GM18861 (cell line): ENCODE measurements at regions not wholly inside any gene's neighbourhood (a gene's known extent, or its start where the extent isn't known, plus 50 kb on each side); places are given as distances from the start of the nearest gene placed in this dataset.
"Not testable (repeated sequence)": the region's sequence is repeated elsewhere in the genome, so short reads cannot be mapped to it uniquely, and the experiment has no call there.

Experiments used
- ATAC-seq: cut with Tn5 transposase; IDR thresholded peaks from one replicate; pipeline ENCODE4 v1.9.1; 2021; ENCODE audit not compliant: unreplicated experiment

DNA sequence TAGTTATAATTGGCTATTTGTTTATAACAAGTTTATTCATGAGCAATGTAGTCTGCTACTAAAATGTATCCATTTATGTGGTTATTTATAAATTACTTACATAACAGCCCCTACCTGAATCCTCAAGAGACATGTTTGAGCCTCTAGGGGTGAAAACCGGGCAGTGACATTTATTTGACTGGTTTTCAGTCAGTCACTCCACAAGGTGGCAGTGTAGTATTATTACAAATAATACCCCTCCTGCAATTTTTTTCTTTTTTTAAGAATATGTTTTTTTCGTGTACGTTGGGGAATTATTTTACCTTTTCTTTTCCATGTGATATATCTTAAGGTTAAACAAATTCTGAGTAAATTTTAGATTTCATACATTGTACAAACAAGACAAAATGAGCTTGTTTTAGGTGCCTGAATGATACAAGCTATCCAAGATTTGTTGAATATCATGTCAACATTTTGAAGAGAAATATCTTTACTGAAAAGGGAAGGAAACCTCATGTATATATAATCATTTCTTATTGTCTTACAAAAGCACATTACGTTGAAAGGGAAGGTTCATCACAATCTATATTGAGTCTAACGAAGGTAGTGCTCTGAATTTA is 598.7 kb upstream of the TECRL start:
- no peak for ATAC-seq

DNA sequence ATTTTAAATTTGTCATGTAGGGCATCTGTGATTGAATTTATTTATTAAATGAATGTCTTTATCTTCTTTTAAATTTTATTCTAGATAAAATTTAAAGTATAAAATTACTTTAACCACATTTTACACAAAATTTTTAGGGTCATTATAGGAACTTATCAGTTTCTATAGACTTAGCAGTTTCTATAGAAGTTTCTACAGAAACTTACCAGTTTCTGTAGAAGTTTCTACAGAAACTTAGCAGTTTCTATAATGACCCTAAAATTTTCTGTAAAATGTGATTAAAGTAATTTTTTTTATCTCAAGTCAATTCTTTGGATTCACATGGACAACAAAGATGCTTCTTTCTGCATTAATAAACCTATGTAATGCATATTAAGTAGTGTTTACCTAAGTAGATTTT is 565.9 kb upstream of the TECRL start:
- ATAC-seq = no peak

DNA sequence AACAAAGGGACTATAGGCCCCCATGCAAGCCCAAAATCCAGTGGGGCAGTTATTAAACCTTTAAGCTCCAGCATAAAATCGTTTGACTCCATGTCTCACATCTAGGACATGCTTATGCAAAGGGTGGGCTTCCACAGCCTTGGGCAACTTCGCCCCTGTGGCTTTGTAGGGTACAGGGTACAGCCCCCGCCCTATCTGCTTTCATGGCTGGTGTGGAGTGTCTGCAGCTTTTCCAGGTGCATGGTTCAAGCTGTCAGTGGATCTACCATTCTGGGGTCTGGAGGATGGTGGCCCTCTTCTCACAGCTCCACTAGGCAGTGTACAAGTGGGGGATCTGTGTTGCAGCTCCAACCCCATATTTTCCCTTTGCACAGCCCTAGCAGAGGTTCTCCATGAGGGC is 559.8 kb upstream of the TECRL start:
- no peak for ATAC-seq

DNA sequence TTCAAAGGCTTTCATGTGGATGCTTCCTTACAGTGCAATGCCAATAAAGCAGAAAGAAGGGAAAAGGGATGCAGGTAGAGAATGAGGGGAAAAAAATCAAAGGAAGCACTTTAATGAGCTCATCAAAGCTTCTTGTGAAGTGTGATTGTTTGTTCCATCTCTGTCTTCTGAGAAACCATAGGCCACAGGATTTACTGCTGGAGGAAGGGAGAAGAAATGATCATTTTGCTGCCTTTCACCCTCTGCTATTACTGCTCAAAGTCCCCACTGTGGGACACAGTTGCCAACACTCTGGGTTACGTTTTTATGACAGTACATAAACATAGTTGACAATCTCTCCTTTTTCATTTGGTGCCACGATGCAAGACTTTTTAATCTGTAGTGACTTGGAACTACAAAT is 558.0 kb upstream of the TECRL start:
- ATAC-seq = no peak

DNA sequence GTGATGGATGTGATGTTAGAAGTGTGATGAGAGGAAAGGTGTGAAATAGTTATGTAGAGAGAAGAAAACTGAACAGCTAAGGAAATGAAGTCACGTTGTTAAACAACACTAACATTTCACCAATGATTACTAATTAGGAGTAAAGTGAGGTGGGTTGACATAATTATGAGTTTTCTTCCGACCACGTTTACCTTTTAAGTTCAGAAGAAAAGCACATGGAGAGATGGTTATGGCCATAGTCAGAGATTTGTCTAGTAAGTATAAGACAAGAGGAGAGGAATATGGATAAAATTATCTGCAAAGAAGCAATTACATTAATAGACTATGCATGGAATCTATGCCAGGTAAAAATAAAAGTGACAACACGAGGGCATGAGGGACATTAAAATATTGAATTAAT is 551.3 kb upstream of the TECRL start:
- no peak for ATAC-seq

DNA sequence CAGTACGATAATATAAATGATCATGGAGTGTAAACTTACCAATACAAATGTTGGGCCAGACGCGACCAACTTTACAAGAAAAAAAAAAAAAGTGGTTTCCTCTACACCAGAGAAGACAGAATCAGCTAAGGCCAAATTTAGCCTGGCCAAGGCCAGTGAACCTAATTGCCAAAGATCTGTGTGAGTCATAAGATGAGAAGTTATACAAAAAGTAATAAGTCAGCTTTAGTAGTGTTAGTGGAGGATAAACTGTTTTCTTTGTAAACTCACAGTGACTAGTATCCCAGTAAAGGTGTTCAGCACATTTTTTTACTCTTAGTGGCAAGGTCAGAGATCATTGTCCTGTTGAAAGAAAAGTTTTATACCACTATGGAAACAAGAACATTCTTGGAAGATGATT is 531.4 kb upstream of the TECRL start:
- no peak for ATAC-seq

DNA sequence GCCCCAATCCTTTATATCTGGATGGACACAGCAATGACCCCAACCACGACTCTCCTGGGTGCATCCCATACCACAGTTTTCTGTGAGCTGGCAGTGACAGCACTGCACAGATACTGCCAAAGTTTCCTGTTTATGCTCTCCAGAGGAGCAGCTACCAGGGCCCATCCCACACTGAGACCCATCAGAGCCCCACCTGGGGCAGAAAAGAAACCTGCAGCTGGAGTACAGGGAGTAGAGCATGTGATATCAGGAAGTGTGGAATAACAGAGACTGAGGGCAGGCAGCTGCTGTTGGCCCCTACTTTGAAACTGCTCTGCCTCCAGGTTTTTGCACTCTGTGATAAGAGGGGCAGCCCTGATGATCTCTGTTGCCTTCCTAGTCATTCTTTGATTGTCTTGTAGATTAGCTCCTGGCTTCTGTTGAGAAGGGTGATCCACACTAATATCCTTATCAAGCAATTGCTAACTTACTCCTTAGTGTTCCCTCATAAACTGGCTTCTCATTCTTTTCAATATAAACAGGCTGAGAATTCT is 526.3 kb upstream of the TECRL start:
- ATAC-seq = no peak

DNA sequence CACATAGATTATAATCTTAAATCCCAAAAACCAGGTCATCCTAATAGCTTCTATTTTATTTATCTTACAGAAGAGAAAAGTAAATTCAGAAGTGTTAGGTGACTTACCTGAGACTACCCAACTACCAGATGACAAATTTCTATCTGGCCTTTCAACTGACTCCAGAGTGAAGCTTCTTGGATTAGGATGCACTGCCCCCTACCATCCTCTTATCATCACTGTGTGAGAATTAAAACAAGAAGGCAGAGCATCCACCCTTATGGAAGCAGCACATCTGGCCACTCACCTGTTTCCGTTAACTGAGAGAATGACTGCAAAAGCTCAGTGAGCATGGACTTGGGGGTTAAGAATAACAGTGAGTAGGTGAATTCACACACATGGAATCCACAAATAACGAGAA is 502.6 kb upstream of the TECRL start:
- no peak for ATAC-seq

DNA sequence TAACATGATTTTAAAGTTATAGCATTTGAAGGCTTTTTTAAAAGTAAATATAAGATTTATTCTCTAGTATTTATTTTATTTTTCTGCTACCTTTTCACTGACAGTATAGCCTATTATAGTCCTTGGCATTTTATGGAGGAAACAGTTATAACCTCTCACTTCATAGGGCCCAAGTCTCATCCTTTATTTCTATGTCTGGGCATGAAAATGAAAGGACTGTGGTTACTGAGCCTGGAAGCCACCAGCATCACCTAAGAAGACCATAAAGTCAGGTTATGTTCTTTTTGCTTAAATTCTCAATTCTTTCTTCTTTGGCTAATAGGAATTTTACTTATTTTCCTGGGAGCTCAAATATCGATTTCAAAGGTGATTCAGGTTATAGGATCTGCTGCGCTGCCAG is 494.7 kb upstream of the TECRL start:
- no peak for ATAC-seq

DNA sequence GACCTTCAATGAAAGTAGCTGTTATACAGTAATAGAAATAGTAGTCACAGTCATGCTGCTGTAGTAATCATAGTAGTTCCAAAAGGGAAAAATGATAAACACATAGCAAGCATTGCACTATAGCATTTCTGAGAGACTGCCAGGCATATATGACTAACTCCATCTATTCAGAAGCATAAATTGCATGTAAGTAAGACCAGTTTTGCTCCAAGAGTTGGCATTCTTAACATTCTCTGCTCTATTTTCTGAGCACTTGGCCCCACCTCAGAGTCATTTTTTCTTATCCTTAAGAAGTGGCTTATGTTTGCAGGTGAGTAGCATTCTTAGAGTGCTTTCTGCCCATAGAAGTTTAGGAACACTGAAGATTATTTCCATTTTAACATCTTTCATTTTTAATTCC is 490.3 kb upstream of the TECRL start:
- ATAC-seq = no peak

DNA sequence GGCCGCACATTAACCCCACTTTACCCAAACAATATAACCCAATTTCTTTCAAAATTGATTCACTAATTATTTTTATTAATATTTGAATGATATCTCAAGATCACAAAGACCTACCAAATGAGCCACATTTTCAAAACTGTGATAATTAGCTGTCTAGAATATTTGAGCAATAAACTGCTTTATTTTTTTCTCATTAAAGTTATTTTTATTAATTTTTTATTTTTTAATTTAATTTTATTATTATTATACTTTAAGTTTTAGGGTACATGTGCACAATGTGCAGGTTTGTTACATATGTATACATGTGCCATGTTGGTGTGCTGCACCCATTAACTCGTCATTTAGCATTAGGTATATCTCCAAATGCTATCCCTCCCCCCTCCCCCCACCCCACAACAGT is 489.8 kb upstream of the TECRL start:
- ATAC-seq = not testable (repeated sequence)

DNA sequence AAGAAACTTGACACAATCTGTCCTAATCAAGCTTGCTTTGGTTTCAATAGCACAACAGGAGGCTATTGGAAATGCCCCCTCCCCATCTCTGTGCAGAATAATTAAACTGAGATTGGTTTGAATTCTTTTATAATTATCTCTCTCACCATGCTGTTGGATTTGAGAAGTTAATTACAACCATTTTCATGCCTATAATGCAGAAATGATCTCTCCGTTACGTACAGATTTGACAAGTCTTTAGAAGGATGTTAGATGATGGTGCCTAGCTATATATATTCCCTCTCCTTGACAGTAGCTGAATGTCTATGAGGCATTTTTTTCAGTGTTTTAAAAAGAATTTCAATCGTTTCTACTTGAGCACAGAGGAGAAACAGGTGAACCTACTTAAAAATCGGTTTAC is 488.4 kb upstream of the TECRL start:
- ATAC-seq = no peak

DNA sequence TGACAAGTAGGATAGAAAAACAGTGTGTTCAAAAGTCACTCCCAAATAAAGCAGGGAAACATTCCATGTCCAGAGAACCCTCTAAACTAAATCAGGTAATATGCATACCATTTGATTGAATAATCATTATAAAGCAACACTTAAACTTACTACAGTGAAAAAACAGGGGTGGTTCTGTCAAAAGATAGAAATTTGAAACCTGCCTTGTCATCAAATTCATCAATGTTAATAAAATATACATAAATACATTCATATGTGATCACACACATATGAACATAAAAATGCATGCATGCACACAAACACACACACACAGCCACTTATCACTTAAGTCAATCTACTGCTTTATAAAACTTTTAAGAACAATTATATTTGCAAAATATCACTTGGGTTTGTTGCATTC is 485.8 kb upstream of the TECRL start:
- ATAC-seq = no peak

DNA sequence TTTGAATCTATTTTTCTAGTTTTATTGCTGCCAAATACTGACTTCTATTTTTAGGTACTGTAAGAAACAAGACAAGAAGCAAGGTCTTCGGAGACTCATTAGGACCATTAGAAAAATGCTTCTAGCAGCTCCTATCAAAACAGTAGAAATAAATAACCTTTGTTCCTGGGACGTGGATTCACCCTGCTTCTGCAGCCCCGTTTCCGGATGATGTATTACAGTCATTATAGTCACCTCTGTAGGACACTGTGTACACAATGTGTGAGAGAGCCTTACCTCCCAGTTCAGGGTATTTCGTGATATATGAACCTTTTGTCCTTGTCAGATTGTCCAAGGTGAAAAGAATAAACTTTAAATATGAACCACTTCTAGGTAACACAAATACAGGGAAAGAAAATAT is 484.0 kb upstream of the TECRL start:
- no peak for ATAC-seq

DNA sequence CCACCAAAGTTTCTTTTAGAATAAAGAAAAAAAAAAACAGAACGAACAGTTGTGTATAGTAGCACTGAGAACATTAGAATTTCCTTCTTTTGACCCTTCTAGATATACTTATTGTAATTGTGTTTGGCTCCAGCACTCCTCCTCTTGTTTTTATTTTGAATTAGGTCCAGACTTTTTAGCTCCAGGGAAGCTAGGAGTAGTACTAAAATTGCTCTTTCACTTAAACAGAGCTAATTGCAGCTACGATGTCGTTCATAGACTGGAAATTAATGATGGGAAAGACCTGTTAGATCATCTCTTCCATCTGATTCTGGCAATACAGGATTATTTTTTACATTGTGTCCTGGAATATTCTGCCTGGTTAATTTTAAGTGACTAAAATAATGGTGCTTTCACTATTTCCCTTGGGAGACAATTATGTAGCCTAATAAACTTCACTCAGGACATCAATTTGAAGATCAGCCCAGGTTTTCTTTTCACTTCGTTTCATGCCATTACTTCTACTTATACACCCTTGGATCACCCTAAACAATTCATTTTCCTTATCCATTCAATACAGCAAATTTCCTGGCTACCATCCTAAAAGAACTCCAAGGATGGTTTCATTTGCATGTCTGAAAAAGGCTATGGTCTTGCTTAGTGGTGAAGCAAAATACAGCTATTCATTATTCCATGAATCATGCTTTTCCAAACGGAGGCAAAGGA is 480.8 kb upstream of the TECRL start:
- ATAC-seq = no peak

DNA sequence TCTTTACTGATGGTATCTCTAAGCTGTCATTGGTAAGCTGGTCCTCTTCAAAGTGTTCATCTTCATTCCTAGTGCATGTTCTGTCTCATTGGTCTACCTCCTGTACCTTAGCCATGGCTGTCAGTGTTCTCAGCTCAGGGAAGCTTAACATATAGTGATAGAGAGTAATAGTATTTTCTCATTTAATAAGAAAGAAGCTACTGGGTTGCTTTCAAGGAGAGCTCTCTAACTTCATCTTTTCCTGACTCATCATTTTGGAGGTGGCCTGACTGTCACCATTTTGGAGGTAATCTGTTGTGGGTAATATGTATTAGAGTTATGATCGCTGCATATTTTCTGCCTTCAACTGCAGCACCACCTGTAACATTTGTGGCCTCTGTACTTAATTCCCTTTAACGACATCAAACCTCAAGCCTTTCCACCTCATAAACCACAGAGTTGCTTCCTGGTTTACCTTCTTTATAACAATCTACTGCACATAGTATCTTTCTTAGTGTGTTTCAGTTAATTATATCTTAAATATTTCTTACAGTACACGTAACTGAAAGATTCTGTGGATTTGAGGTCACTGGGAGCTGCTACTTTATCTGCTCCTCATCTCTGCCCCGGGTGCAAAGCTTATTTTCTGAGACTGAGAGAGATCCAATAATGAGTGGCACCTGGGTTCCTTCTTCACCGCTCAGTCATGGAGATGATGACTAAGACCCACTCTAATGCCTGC is 474.0 kb upstream of the TECRL start:
- no peak for ATAC-seq

DNA sequence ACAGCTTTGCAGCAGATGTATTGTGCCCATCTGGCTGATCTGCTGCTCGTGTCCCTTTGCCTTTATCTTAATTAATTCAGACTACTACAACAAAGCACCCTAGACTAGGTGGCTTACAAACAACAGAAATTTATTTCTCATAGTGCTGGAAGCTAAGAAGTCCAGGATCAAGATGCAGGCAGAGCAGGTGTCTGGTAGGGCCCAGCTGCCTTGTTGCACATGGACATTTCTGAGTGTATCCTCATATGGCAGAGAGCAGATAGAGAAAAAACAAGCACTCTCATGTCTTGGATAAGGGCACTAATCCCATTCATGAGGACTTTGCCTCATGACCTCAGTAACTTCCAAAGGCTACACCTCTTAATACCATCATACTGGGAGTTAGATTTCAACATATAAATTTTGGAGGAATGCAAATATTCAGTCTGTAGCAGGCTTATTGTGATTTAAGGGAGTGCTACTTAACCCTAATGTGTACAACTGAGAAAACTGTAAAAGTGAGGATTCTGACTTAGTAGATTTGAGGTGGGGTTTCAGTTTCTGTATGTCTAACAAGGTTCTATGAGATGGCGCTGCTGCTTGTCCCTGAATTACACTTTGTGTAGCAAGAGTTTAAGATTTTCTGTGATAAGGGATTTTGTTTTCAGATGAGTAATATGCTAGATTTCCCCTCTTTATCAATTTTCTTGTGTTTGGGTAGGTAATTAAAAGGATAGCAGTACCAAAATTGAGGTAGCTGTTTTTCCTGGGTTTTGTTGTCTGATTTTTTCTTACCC is 473.2 kb upstream of the TECRL start:
- ATAC-seq = no peak

DNA sequence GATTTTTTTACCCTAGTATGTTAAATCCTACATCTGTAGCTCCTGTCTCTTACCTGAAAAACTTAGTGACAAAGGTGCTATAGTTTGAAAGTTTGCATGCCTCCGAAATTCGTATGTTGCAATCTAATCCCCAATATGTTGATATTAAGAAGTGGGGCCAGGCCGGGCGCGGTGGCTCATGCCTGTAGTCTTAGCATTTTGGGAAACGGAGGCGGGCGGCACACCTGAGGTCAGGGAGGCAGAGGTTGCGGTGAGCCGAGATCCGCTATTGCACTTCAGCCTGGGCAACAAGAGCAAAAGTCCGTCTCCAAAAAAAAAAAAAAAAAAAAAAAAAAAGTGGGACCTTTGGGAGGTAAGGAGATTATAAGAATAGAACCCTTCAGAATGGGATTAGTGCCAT is 471.3 kb upstream of the TECRL start:
- no peak for ATAC-seq

DNA sequence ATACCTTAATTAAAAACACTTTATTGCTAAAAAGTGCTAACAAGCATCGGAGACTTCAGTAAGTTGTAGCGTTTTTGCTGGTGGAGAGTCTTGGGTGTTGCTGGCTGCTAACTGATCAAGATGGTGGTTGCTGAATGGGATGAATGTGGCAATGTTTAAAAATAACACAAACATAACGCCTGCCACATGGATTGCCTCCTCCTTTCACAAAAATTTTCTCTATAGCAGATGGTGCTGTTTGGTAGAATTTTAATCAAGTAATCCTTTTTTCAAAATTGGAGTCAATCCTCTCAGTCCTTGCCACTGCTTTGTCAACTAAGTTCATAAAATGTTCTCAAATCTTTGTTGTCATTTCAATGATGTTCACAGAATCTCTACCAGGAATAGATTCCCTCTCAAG is 466.8 kb upstream of the TECRL start:
- no peak for ATAC-seq

DNA sequence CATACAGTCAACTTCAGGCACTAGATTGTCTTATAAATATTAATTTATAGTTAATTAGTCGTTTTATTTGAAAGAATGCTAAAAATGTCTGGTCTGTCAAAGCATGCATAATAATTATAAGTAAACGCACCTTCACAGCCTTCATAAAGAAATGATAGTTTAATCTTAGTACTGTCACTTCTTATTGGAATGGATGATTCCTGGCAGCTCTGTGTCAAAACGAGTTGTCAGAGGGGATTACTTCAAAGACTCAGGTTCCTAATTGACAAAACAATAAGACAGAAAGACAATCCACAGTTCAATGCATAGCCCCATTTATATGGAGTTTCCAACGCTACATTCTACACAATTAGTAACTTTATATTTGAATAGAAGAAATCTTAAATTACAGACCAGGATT is 461.3 kb upstream of the TECRL start:
- no peak for ATAC-seq

DNA sequence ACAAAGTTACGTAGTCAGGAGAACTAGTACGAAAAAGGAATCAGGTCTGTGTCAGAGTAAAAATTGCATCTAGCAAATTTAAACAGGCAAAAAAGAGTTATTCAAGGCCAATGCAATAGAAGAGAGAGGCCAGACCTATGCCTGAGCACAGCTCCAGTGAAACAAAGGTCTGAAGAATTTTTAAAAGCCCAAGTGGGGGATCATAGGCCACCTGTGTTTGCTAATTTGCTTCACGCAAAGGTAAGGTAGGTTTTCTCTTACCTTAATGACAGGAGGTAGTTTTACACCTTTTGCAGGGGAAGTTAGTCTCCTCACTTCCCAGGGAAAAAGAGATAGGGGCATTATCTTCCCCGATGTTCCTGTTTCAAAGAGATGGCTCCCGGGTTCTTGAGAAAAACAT is 448.6 kb upstream of the TECRL start:
- ATAC-seq = no peak

DNA sequence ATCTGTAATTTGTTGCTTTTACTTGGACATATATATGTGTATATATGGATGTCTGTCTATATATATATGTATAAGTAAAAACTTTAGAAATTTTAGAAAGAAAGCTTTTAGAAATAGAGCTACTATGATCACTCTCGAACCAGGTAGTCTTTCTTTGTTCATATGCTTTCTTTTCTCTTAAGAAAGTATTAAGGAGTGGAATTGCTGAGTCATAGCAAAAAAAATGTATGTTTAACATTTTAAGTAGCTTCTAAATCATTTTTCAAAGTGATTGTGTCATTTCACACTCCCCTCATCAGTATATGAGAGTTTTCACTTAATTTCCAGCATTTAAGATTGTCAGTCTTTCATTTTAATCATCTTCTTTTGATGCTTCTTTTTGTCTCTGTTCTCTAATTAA is 447.9 kb upstream of the TECRL start:
- no peak for ATAC-seq
